ENCODE measurements at regions not wholly inside any gene's neighbourhood (a gene's known extent, or its start where the extent isn't known, plus 50 kb on each side); places are given as distances from the start of the nearest gene placed in this dataset.

GRCh38 chr2:58640042-58640441 is 398.9 kb upstream of the FANCL start:
- Mint-ChIP-seq H3K27ac (no peak overlapping the region), H3K4me1 (peaks cover 6% of the 10 kb centered on the region), H3K27me3 (peaks cover 6% of the 10 kb centered on the region), H3K4me3 (no peak overlapping the region), H3K9me3 (ENCODE audit: insufficient read depth) (no peaks in the 10 kb centered on the region)
- H2AFZ ChIP-seq (ENCODE audit: insufficient read depth, low read depth, low read length, poor library complexity, severe bottlenecking), result no peak overlapping the region
- CTCF ChIA-PET, result no interaction called here
- H3K36me3 ChIP-seq (replicated peaks in 1 of 2; ENCODE audit: control extremely low read depth in 1 of 2, control insufficient read depth in 1 of 2, extremely low read depth in 1 of 2, insufficient read depth in 2 of 2, low read length in 1 of 2), result no peaks in the 10 kb centered on the region
- no peaks in the 10 kb centered on the region for H3K79me2 ChIP-seq (ENCODE audit: control insufficient read depth, insufficient read depth, low read length)
- WGBS (ENCODE audit: insufficient coverage), result 95% methylated on average over 3 of the region's 4 CpGs
- intact Hi-C loops (cut with micrococcal nuclease), result no loop called here
- TF ChIP-seq, protein P1, sequence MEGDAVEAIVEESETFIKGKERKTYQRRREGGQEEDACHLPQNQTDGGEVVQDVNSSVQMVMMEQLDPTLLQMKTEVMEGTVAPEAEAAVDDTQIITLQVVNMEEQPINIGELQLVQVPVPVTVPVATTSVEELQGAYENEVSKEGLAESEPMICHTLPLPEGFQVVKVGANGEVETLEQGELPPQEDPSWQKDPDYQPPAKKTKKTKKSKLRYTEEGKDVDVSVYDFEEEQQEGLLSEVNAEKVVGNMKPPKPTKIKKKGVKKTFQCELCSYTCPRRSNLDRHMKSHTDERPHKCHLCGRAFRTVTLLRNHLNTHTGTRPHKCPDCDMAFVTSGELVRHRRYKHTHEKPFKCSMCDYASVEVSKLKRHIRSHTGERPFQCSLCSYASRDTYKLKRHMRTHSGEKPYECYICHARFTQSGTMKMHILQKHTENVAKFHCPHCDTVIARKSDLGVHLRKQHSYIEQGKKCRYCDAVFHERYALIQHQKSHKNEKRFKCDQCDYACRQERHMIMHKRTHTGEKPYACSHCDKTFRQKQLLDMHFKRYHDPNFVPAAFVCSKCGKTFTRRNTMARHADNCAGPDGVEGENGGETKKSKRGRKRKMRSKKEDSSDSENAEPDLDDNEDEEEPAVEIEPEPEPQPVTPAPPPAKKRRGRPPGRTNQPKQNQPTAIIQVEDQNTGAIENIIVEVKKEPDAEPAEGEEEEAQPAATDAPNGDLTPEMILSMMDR (IDR thresholded peaks at IDR 0.05), result no peak
- no peak for TF ChIP-seq EZH2 (IDR thresholded peaks at IDR 0.05; ENCODE audit: borderline replicate concordance, insufficient read depth, low read depth, low read length, poor library complexity, severe bottlenecking)
- POLR2A ChIA-PET, result no interaction called here
- ATAC-seq (ENCODE audit: low read depth), result no peak
- no peak overlapping the region for H3K27ac ChIP-seq (ENCODE audit: low read length in 2 of 2)
- H3K4me1 ChIP-seq (ENCODE audit: control insufficient read depth in 2 of 2, insufficient read depth in 2 of 2, low read length in 2 of 2), result peaks cover 2 to 4% of the 10 kb centered on the region in 2 donors
- H3K9ac ChIP-seq (ENCODE audit: low read length), result no peak overlapping the region
- H3K9me3 ChIP-seq (ENCODE audit: control extremely low read depth in 1 of 3, control insufficient read depth in 2 of 3, insufficient read depth in 1 of 3, low read length in 2 of 3), result no peaks in the 10 kb centered on the region
- no peak overlapping the region for H3K4me2 ChIP-seq (replicated peaks; ENCODE audit: low read depth, low read length, poor library complexity, severe bottlenecking)
- no peaks in the 10 kb centered on the region for H4K20me1 ChIP-seq (ENCODE audit: control insufficient read depth, insufficient read depth, low read length, poor library complexity, severe bottlenecking)
- DNase-seq, result no peak
- H3K27me3 ChIP-seq (replicated peaks in 1 of 4; ENCODE audit: control extremely low read depth in 1 of 4, control insufficient read depth in 3 of 4, insufficient read depth in 4 of 4, low read length in 3 of 4), result no peaks in the 10 kb centered on the region
- H3K4me3 ChIP-seq (ENCODE audit: control extremely low read depth in 1 of 5, extremely low read depth in 1 of 5, insufficient read depth in 1 of 5, low read depth in 2 of 5, low read length in 4 of 5), result no peak overlapping the region

DNA sequence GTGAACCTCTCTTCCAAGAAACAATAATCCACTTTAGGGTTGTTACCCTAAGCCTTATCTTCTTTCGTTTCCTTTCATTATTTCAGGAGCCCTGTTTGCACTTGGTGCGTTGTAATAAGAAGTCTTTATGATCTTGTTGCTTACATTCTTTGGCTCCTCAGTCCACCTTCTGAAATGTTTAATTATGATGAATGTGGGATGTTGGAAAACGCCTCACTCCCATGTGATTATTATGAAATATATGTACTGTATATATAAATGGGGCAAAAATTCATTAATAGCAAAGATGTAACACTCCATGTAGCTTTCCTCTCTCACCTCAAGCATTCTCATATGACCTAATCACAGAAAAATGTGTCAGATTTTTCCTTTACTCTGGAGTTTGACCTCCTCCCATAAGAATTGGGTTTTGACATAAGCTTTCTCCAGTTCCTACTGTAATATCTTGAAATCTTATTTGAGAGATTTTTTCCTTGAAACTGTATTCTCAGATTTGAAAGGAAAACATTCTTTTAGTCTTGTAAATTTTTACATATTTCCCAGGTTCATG is 397.2 kb upstream of the FANCL start:
- WGBS (ENCODE audit: insufficient coverage), result no CpG with 5 or more reads among the region's 3 CpGs
- H3K27ac Mint-ChIP-seq, result no peak overlapping the region
- ChIA-PET CTCF (no interaction called here), POLR2A (no interaction called here)
- Histone ChIP-seq H3K9me3 (ENCODE audit: control extremely low read depth in 1 of 3, control insufficient read depth in 2 of 3, insufficient read depth in 1 of 3, low read length in 2 of 3) (no peaks in the 10 kb centered on the region), H3K27me3 (replicated peaks in 1 of 4; ENCODE audit: control extremely low read depth in 1 of 4, control insufficient read depth in 3 of 4, insufficient read depth in 4 of 4, low read length in 3 of 4) (no peaks in the 10 kb centered on the region), H3K36me3 (replicated peaks in 1 of 2; ENCODE audit: control extremely low read depth in 1 of 2, control insufficient read depth in 1 of 2, extremely low read depth in 1 of 2, insufficient read depth in 2 of 2, low read length in 1 of 2) (no peaks in the 10 kb centered on the region), H3K79me2 (ENCODE audit: control insufficient read depth, insufficient read depth, low read length) (no peaks in the 10 kb centered on the region), H3K4me3 (ENCODE audit: control extremely low read depth in 1 of 5, extremely low read depth in 1 of 5, insufficient read depth in 1 of 5, low read depth in 2 of 5, low read length in 4 of 5) (no peak overlapping the region), H3K27ac (ENCODE audit: low read length in 2 of 2) (no peak overlapping the region), H3K9ac (ENCODE audit: low read length) (no peak overlapping the region), H2AFZ (ENCODE audit: insufficient read depth, low read depth, low read length, poor library complexity, severe bottlenecking) (no peak overlapping the region), H3K4me1 (ENCODE audit: control insufficient read depth in 2 of 2, insufficient read depth in 2 of 2, low read length in 2 of 2) (no peaks in the 10 kb centered on the region), H3K4me2 (replicated peaks; ENCODE audit: low read depth, low read length, poor library complexity, severe bottlenecking) (no peak overlapping the region), H4K20me1 (ENCODE audit: control insufficient read depth, insufficient read depth, low read length, poor library complexity, severe bottlenecking) (no peaks in the 10 kb centered on the region)
- no peaks in the 10 kb centered on the region for H3K4me1 Mint-ChIP-seq
- H3K4me3 Mint-ChIP-seq, result no peak overlapping the region
- intact Hi-C loops (cut with micrococcal nuclease), result no loop called here
- H3K27me3 Mint-ChIP-seq, result peaks cover 6% of the 10 kb centered on the region
- H3K9me3 Mint-ChIP-seq (ENCODE audit: insufficient read depth), result no peaks in the 10 kb centered on the region
- no peak for ATAC-seq (ENCODE audit: low read depth)
- TF ChIP-seq, protein P1 (IDR thresholded peaks at IDR 0.05), result no peak
- DNase-seq, result no peak
